GM21423 (cell line): ENCODE measurements at regions not wholly inside any gene's neighbourhood (a gene's known extent, or its start where the extent isn't known, plus 50 kb on each side); places are given as distances from the start of the nearest gene placed in this dataset.

Source experiments
- ATAC-seq: cut with Tn5 transposase; IDR thresholded peaks from one replicate; pipeline ENCODE4 v1.9.1; 2021; ENCODE audit warnings: mild to moderate bottlenecking, moderate library complexity; ENCODE audit not compliant: unreplicated experiment

GRCh38 chr1:181369416-181369815 is 113.9 kb upstream of the CACNA1E start:
- no peak for ATAC-seq

- ATAC-seq: no peak
Measured at GRCh38 chr1:181383695-181384094, 99.6 kb upstream of the CACNA1E start.

GRCh38 chr1:181386340-181386739 is 97.0 kb upstream of the CACNA1E start:
- ATAC-seq: no peak

GRCh38 chr1:181386951-181387350 is 96.4 kb upstream of the CACNA1E start:
- no peak for ATAC-seq

GRCh38 chr1:181387702-181388101 is 95.6 kb upstream of the CACNA1E start:
- no peak for ATAC-seq

- no peak for ATAC-seq
Measured at GRCh38 chr1:181390410-181391077, 92.8 kb upstream of the CACNA1E start.

- ATAC-seq: no peak
Measured at GRCh38 chr1:181391301-181391900, 91.9 kb upstream of the CACNA1E start.

- no peak for ATAC-seq
Measured at GRCh38 chr1:181392133-181392532, 91.2 kb upstream of the CACNA1E start.

GRCh38 chr1:181392613-181393220 is 90.6 kb upstream of the CACNA1E start:
- no peak for ATAC-seq

GRCh38 chr1:181394766-181395165 is 88.6 kb upstream of the CACNA1E start:
- ATAC-seq: no peak

- ATAC-seq: no peak
Measured at GRCh38 chr1:181396171-181396670, 87.1 kb upstream of the CACNA1E start.

- ATAC-seq: no peak
Measured at GRCh38 chr1:181396811-181397210, 86.5 kb upstream of the CACNA1E start.

- peak; percentile 58 for ATAC-seq
Measured at GRCh38 chr1:181397845-181398244, 85.5 kb upstream of the CACNA1E start.

GRCh38 chr1:181398544-181398943 is 84.8 kb upstream of the CACNA1E start:
- peak; percentile 83 for ATAC-seq

- ATAC-seq: no peak
Measured at GRCh38 chr1:181405584-181405983, 77.7 kb upstream of the CACNA1E start.

GRCh38 chr1:181406989-181407388 is 76.3 kb upstream of the CACNA1E start:
- ATAC-seq: no peak

- ATAC-seq: no peak
Measured at GRCh38 chr1:181409981-181410380, 73.3 kb upstream of the CACNA1E start.

- no peak for ATAC-seq
Measured at GRCh38 chr1:181412746-181413145, 70.6 kb upstream of the CACNA1E start.

- ATAC-seq: no peak
Measured at GRCh38 chr1:181413195-181413815, 70.0 kb upstream of the CACNA1E start.

GRCh38 chr1:181413836-181414235 is 69.5 kb upstream of the CACNA1E start:
- ATAC-seq: no peak

GRCh38 chr1:181416268-181416860 is 67.0 kb upstream of the CACNA1E start:
- no peak for ATAC-seq
